GM18519 (cell line): ENCODE measurements at regions not wholly inside any gene's neighbourhood (a gene's known extent, or its start where the extent isn't known, plus 50 kb on each side); places are given as distances from the start of the nearest gene placed in this dataset.
A peak's percentile ranks its signal among the peaks of the same experiment; 100 is the strongest.

ENCODE experiments used
- ATAC-seq: cut with Tn5 transposase; IDR thresholded peaks from one replicate; pipeline ENCODE4 v1.9.1; 2021; ENCODE audit warnings: mild to moderate bottlenecking, moderate library complexity; ENCODE audit not compliant: unreplicated experiment, low FRiP score

DNA sequence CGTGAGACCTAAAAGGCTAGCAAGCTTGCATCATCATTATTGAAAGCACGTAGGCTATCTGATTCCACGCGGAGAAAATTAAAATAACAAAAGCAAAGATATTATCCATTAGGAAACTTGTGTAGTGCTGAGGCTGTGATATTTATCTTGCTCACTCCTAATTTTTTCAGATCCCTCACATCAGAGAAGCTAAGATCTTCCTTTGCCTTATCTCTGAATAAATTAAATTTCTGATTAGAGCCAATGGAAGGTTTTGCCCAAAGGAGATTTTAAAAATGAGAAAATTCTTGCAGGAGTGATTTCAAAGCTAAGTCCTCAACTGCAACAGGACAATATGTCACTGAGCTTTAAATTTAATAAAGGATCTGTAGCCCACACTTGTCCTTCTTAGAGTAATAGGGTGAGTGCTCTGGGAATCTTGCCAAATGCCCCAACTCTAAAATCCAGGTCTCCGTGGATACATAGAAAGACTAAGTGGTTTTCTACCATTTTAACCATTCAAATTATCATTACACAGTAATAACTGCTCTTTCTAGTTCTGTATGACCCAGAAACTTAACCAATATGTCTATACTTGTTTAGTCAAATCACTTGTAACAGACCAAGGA is 295.0 kb downstream of the CAAP1 start:
- no peak for ATAC-seq

GRCh38 chr9:26579056-26579455 is 313.5 kb downstream of the CAAP1 start:
- no peak for ATAC-seq

DNA sequence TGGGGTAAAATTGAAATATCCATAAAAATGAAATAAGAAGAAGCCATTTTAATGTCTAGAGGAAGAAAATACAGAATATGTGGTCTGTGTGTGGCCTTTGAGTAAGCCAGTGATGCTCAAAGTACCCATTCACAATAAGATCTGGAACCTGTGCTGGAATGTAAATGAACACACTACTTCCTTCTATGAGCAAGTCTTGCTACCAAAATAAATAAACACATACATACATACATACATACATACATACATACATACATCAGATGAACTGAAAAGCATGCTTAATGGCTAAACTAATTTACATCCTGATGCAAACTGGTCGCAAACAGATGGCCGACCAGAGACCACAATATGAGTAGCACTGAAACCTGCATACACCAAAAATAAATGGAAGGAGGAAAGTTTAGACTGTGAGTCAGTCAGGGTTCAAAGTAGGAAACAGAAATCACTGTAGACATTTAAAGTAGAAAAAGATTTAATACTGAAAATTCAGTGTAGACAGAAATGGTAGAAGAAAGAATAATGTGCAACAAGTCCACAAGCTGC is 317.6 kb downstream of the CAAP1 start:
- no peak for ATAC-seq

DNA sequence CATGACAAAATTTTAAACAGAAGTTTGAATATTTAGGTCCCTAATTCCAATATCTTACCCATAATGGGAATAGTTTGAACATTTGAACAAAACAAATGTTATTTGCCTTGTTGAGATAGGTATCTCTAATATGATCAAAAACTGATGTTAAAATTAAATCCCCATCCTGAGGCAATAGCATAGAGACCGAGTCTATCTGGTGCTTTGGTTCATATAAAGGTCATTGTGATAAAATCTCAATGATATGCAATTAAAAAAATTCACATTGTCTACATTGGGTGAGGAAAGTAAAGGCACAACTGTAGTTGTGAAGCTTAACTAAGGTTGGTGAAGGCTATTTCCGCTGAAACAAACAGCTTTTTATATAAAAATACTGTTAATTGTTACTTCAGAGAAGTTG is 318.3 kb downstream of the CAAP1 start:
- no peak for ATAC-seq

GRCh38 chr9:26567976-26568375 is 324.6 kb downstream of the CAAP1 start:
- no peak for ATAC-seq

DNA sequence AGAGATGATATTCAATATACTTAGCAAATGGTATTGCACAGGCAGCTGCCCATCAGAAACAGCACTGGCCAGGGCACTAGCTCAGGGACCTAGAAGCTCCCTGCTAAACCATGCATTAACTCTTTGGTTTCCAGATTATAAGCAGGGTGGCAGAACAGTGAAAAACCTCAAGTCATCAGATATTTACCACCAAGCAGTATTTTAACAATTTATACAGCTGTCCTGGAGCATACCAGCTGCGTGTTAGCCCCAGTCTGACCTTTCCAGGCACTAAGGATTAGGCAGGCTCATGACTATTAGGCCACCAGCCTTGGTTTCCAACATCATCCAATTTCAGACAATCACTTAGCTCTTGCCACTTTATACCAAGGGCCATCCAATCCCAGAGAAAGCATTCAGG is 326.5 kb downstream of the CAAP1 start:
- no peak for ATAC-seq

DNA sequence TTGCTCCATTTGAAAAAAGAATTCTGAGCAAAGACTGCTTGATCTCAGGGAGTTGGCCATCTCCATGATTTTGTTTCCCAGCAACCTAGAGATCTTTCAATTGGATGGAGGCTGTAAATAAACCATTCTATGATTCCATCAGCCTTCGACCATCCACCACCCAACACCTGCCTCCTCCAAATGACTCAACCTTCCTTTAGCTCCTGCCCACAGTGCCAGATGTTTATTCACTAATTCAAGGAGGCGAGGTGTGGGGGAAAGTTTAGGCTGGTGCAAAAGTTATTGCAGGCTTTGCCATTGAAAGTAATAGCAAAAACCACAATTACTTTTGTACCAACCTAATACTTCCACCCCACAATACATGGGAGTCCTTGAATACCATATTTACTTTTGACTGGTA is 327.5 kb downstream of the CAAP1 start:
- no peak for ATAC-seq

- no peak for ATAC-seq
Measured at GRCh38 chr9:26562338-26562737, 330.3 kb downstream of the CAAP1 start.

DNA sequence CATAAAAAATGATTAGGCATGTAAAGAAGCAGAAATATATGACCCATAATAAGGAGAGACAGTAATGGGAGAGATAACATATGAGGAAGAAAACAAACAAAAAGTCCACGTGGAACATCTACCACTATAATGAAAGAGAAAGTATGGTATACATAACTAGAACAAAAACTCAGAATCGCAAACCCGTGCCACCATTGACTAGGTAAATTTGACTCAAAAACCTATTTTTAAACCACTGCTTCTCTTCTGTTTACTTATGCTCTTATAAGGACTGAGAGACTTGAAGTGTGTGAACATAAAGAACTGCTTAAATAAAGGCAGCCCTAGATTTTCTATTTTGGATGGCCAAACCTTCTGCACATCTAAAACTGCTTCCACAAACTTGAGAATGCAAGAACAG is 330.7 kb downstream of the CAAP1 start:
- peak; percentile 56 for ATAC-seq

DNA sequence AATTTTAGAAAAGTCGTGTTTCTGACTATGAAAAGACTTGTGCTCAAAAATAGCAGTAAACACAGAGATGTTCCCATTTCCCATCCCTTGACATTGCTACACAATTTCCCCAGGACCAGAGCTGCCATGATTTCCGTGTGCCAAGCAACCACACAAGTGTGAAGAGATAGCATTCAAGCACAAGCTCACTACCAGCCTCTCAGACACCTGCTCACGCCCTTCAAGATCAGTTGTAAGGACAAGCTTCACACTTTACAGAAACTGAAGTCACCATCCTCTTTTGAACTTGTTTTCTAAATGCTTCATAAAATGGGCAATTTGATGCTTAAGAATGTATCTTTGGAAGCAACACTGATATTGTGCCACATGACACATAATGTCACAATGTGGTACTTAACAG is 333.1 kb downstream of the CAAP1 start:
- ATAC-seq = no peak

DNA sequence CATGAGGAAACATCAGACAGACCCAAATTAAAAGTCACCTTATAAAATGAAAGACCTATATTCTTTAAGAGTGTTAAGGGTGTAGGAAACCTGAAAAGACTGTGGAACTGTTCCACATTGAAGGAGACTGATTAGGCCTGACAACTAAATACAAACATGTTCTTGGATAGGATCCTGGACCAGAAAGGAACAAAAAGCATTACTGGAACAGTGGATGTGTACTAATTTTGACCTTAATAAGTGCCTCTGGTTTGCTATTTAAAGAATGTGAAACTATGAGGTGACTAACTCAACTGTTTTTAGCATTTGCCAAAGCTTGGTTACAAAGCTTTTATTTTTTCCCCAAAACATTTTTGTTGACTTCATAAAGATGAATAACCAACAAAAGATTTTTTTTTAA is 340.6 kb downstream of the CAAP1 start:
- no peak for ATAC-seq

DNA sequence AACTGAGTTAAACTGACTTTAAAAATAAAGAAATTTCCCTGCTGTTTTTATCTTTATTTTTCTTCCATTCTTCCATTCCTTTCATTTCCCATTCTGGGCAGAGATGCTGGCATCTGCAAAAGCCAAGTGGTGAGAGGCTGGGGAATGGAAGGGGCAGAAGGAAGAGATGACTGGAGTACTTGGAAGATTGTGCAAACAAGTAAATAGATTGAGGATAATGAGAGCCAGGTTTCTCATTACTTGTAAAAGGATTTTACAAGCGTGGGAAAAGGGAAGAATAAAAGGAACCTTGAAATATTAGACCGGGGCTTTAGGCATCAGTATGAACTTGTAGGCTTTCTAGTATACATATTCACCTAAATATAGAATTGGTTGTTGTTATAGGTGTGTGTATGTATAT is 341.2 kb downstream of the CAAP1 start:
- ATAC-seq = no peak

- no peak for ATAC-seq
Measured at GRCh38 chr9:26548781-26549290, 343.8 kb downstream of the CAAP1 start.

DNA sequence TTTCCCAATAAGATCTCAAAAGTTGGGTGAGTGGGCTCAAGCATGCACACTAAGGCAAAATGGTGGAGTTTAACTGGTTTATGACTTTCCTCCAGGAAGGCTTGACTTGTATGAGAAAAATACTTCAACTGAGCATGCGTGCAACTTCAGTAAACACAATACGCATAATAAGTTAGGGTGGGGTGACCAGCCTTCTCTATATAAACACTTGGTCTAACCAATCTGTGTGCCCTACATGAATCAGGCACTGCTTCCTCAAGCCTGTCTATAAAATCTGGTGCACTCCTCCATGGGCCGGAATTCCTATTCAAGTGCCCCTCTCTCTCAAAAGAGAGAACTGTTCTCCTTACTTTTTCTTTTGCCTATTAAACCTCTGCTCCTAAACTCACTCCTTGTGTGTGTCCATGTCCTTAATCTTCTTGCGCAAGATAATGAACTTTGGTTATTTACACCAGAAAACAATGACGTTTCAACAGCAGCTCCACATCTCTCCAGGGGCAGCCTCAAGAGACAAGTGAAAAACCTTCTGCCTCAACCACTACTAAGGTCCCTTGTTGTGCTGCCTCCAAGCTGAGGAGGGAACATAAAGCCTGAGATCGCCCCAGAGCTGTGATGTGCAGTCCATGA is 352.6 kb downstream of the CAAP1 start:
- no peak for ATAC-seq

- no peak for ATAC-seq
Measured at GRCh38 chr9:26537211-26537610, 355.4 kb downstream of the CAAP1 start.

GRCh38 chr9:26535151-26535550 is 357.5 kb downstream of the CAAP1 start:
- no peak for ATAC-seq

DNA sequence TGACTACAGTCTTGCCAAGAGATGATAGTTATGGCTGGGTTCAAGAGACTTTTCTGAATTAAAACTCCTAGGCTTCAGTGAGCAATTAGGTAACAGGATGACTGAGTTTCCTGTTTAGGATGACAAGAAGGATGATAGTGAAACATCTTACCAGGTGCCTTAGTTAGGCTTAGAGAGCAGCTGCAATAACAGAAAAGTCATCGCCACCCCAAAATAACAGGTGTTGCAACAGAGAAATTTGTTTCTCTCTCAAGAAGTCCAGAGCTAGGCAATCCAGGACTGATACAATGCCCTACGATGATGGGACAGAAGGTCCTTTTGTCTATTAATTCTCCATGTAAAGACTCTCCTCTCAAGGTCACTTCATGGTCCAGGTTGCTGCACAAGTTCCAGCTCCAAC is 361.8 kb downstream of the CAAP1 start:
- ATAC-seq = no peak

GRCh38 chr9:26527931-26528330 is 364.7 kb downstream of the CAAP1 start:
- no peak for ATAC-seq

DNA sequence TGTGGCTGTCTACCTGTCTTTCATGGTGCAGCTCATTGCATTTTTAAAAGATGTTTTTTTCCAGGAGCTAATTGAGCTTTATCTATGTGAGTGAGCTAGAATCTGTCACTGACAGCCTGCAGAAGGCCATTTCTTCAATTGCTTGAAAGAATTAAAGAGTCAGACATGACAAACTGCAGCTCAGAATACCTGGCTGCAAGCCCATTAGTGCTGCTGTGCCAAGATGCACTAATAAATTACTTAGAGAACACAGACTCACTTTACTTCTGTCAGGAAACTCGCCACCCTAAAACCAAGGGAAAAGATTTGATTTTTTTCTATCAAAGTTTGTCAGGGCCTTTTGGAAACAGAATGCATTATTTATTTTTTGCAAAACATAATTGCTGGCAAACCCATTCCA is 368.3 kb downstream of the CAAP1 start:
- no peak for ATAC-seq

- no peak for ATAC-seq
Measured at GRCh38 chr9:26523577-26523976, 369.0 kb downstream of the CAAP1 start.

DNA sequence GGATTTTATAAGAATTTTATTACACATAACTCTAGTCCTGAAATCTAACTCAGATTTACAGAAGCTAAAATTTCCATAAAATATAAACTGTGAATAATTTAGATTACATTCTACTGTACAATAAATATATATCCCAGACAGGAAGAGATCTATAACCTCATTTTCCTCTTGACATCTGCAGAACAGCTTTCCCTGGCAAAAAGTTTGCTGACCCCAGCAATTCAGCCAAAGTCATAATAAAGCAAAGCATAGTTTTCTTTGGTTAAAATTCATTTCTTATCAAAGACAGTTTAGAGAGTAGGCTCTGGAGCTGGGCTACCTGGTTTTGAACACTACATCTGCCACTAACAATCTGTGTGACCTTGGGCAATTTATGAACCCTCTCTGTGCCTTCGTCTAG is 372.5 kb downstream of the CAAP1 start:
- no peak for ATAC-seq

- ATAC-seq = no peak
Measured at GRCh38 chr9:26516773-26517343, 375.7 kb downstream of the CAAP1 start.
